WTC11 (cell line): ENCODE measurements at regions not wholly inside any gene's neighbourhood (a gene's known extent, or its start where the extent isn't known, plus 50 kb on each side); places are given as distances from the start of the nearest gene placed in this dataset.

Experiments
- ATAC-seq: fragments of 200-7000 bp; cut with Tn5 transposase; 2 replicates; pipeline ENCODE4 v1.10.0; 2021; ENCODE audit warnings: mild to moderate bottlenecking, moderate library complexity
- CTCF ChIA-PET: fragments of 300-600 bp; sonication (Branson Sonifier 250); formaldehyde crosslinking; loops from one replicate; lab custom pipeline; 2021; ENCODE audit warnings: antibody characterized with exemption; lab: Charles Lee
- POLR2A ChIA-PET: fragments of 350-600 bp; sonication (Branson Sonifier 250); formaldehyde crosslinking; loops from one replicate; lab custom pipeline; 2021; ENCODE audit warnings: antibody characterized with exemption; lab: Charles Lee
- DNase-seq: peaks from one replicate; pipeline ENCODE4 v3.0.0; 2021; ENCODE audit warnings: low spot score
- H3K27ac Mint-ChIP-seq: 2 replicates; pipeline ENCODE4 v1.8.0; 2021; ENCODE audit warnings: mixed read lengths
- H3K27me3 Mint-ChIP-seq: 2 replicates; pipeline ENCODE4 v1.8.0; 2021; ENCODE audit warnings: low read depth, mild to moderate bottlenecking, moderate library complexity, mixed read lengths
- H3K36me3 Mint-ChIP-seq: 2 replicates; pipeline ENCODE4 v1.8.0; 2021; ENCODE audit warnings: mixed read lengths
- H3K4me1 Mint-ChIP-seq: 2 replicates; pipeline ENCODE4 v1.8.0; 2022; ENCODE audit warnings: mixed read lengths
- H3K4me3 Mint-ChIP-seq: 2 replicates; pipeline ENCODE4 v1.8.0; 2021; ENCODE audit warnings: mild to moderate bottlenecking, moderate library complexity, mixed read lengths
- H3K9me3 Mint-ChIP-seq: 2 replicates; pipeline ENCODE4 v1.8.0; 2021; ENCODE audit warnings: mixed read lengths
- ATF2 ChIP-seq: sonication (generic); formaldehyde crosslinking; IDR thresholded peaks from 2 replicates; pipeline ENCODE4 v1.8.1; 2022; ENCODE audit warnings: low read depth, missing genetic modification reagents, borderline replicate concordance
- CREB1 ChIP-seq: sonication (generic); formaldehyde crosslinking; IDR thresholded peaks from 2 replicates; pipeline ENCODE4 v1.8.0; 2023; ENCODE audit warnings: mild to moderate bottlenecking, missing genetic modification reagents
- CREM ChIP-seq: sonication (generic); formaldehyde crosslinking; IDR thresholded peaks from 2 replicates; pipeline ENCODE4 v1.8.1; 2022; ENCODE audit warnings: mild to moderate bottlenecking, missing genetic modification reagents, moderate library complexity
- CTCF ChIP-seq: fragments of 200-600 bp; IDR thresholded peaks from 2 replicates; pipeline ENCODE4 v1.8.0; 2022; ENCODE audit warnings: antibody characterized with exemption
- GRHL2 ChIP-seq: fragments of 250-450 bp; sonication (Bioruptor Pico); IDR thresholded peaks from 2 replicates; pipeline ENCODE4 v1.8.0; 2022; ENCODE audit warnings: mild to moderate bottlenecking, moderate library complexity; ENCODE audit not compliant: insufficient replicate concordance, severe bottlenecking
- IRF2 ChIP-seq: sonication (generic); formaldehyde crosslinking; IDR thresholded peaks from 2 replicates; pipeline ENCODE4 v1.8.0; 2022; ENCODE audit warnings: low read depth, missing genetic modification reagents, borderline replicate concordance
- MYBL2 ChIP-seq: sonication (generic); formaldehyde crosslinking; IDR thresholded peaks from 2 replicates; pipeline ENCODE4 v1.8.1; 2023; ENCODE audit warnings: mild to moderate bottlenecking, moderate library complexity, missing genetic modification reagents
- NFYB ChIP-seq: sonication (generic); formaldehyde crosslinking; conservative IDR thresholded peaks from 2 replicates; pipeline ENCODE4 v1.8.0; 2022; ENCODE audit warnings: low read depth, missing genetic modification reagents
- RORB ChIP-seq: fragments of 250-450 bp; sonication (Bioruptor Pico); IDR thresholded peaks from 2 replicates; pipeline ENCODE4 v1.9.0; 2021; ENCODE audit warnings: mild to moderate bottlenecking
- ZNF219 ChIP-seq: sonication (generic); formaldehyde crosslinking; IDR thresholded peaks from 2 replicates; pipeline ENCODE4 v1.8.0; 2023; ENCODE audit warnings: missing genetic modification reagents, mild to moderate bottlenecking, borderline replicate concordance
- TF ChIP-seq, protein P1 (sequence below): sonication (generic); formaldehyde crosslinking; IDR thresholded peaks from 2 replicates; pipeline ENCODE4 v1.8.1; 2023; ENCODE audit warnings: mild to moderate bottlenecking, missing genetic modification reagents, moderate library complexity
- TF ChIP-seq, protein P2 (sequence below): sonication (generic); formaldehyde crosslinking; IDR thresholded peaks from 2 replicates; pipeline ENCODE4 v1.8.0; 2022; ENCODE audit warnings: mild to moderate bottlenecking, missing genetic modification reagents
- TF ChIP-seq, protein P3 (sequence below): sonication (generic); formaldehyde crosslinking; IDR thresholded peaks from 2 replicates; pipeline ENCODE4 v1.8.0; 2022; ENCODE audit warnings: mild to moderate bottlenecking, missing genetic modification reagents
- TF ChIP-seq, protein P4 (sequence below): sonication (generic); formaldehyde crosslinking; IDR thresholded peaks from 2 replicates; pipeline ENCODE4 v1.8.0; 2023; ENCODE audit warnings: missing genetic modification reagents, mild to moderate bottlenecking, borderline replicate concordance
- TF ChIP-seq, protein P5 (sequence below): sonication (generic); formaldehyde crosslinking; IDR thresholded peaks from 2 replicates; pipeline ENCODE4 v1.8.1; 2022; ENCODE audit warnings: mild to moderate bottlenecking, missing genetic modification reagents, moderate library complexity, borderline replicate concordance
- TF ChIP-seq, protein P6 (sequence below): sonication (generic); formaldehyde crosslinking; IDR thresholded peaks from 2 replicates; pipeline ENCODE4 v1.8.1; 2023; ENCODE audit warnings: mild to moderate bottlenecking, missing genetic modification reagents, moderate library complexity

GRCh38 chr18:57989536-57989935 is 54.5 kb upstream of the NEDD4L start:
- TF ChIP-seq, protein P1, sequence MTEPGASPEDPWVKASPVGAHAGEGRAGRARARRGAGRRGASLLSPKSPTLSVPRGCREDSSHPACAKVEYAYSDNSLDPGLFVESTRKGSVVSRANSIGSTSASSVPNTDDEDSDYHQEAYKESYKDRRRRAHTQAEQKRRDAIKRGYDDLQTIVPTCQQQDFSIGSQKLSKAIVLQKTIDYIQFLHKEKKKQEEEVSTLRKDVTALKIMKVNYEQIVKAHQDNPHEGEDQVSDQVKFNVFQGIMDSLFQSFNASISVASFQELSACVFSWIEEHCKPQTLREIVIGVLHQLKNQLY (CRISPR knock-in tag) = no peak
- TF ChIP-seq, all 79 proteins: peak for 0
- no peak overlapping the region for H3K4me3 Mint-ChIP-seq
- H3K27ac Mint-ChIP-seq = no peak overlapping the region
- ChIA-PET POLR2A (no interaction called here), CTCF (no interaction called here)
- no peaks in the 10 kb centered on the region for H3K9me3 Mint-ChIP-seq
- H3K4me1 Mint-ChIP-seq = no peaks in the 10 kb centered on the region
- H3K36me3 Mint-ChIP-seq = no peaks in the 10 kb centered on the region
- DNase-seq (no peak), ATAC-seq (no peak)
- no peaks in the 10 kb centered on the region for H3K27me3 Mint-ChIP-seq

GRCh38 chr18:57984490-57985115 is 59.4 kb upstream of the NEDD4L start:
- ATAC-seq (no peak), DNase-seq (no peak)
- Mint-ChIP-seq H3K27ac (no peak overlapping the region), H3K27me3 (no peaks in the 10 kb centered on the region), H3K9me3 (no peaks in the 10 kb centered on the region), H3K4me3 (no peak overlapping the region), H3K36me3 (no peaks in the 10 kb centered on the region), H3K4me1 (peaks cover 22% of the 10 kb centered on the region)
- ChIA-PET POLR2A (no interaction called here), CTCF (interaction anchor here (1.7 kb wide), 1 partner anchor 26 kb away, joined by 5 read pairs; no protein-coding TSS in a partner anchor)
- TF ChIP-seq, protein P2, sequence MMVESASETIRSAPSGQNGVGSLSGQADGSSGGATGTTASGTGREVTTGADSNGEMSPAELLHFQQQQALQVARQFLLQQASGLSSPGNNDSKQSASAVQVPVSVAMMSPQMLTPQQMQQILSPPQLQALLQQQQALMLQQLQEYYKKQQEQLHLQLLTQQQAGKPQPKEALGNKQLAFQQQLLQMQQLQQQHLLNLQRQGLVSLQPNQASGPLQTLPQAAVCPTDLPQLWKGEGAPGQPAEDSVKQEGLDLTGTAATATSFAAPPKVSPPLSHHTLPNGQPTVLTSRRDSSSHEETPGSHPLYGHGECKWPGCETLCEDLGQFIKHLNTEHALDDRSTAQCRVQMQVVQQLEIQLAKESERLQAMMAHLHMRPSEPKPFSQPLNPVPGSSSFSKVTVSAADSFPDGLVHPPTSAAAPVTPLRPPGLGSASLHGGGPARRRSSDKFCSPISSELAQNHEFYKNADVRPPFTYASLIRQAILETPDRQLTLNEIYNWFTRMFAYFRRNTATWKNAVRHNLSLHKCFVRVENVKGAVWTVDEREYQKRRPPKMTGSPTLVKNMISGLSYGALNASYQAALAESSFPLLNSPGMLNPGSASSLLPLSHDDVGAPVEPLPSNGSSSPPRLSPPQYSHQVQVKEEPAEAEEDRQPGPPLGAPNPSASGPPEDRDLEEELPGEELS (CRISPR knock-in tag) = no peak
- no peak for TF ChIP-seq RORB
- TF ChIP-seq MYBL2 (CRISPR knock-in tag) = no peak
- no peak for TF ChIP-seq CREM
- no peak for TF ChIP-seq IRF2 (CRISPR knock-in tag)
- TF ChIP-seq CREB1 (CRISPR knock-in tag) = no peak
- TF ChIP-seq ZNF219 (CRISPR knock-in tag) = no peak
- TF ChIP-seq, protein P1 (CRISPR knock-in tag) = no peak
- TF ChIP-seq, protein P3, sequence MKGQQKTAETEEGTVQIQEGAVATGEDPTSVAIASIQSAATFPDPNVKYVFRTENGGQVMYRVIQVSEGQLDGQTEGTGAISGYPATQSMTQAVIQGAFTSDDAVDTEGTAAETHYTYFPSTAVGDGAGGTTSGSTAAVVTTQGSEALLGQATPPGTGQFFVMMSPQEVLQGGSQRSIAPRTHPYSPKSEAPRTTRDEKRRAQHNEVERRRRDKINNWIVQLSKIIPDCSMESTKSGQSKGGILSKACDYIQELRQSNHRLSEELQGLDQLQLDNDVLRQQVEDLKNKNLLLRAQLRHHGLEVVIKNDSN (CRISPR knock-in tag) = no peak
- TF ChIP-seq, protein P4, sequence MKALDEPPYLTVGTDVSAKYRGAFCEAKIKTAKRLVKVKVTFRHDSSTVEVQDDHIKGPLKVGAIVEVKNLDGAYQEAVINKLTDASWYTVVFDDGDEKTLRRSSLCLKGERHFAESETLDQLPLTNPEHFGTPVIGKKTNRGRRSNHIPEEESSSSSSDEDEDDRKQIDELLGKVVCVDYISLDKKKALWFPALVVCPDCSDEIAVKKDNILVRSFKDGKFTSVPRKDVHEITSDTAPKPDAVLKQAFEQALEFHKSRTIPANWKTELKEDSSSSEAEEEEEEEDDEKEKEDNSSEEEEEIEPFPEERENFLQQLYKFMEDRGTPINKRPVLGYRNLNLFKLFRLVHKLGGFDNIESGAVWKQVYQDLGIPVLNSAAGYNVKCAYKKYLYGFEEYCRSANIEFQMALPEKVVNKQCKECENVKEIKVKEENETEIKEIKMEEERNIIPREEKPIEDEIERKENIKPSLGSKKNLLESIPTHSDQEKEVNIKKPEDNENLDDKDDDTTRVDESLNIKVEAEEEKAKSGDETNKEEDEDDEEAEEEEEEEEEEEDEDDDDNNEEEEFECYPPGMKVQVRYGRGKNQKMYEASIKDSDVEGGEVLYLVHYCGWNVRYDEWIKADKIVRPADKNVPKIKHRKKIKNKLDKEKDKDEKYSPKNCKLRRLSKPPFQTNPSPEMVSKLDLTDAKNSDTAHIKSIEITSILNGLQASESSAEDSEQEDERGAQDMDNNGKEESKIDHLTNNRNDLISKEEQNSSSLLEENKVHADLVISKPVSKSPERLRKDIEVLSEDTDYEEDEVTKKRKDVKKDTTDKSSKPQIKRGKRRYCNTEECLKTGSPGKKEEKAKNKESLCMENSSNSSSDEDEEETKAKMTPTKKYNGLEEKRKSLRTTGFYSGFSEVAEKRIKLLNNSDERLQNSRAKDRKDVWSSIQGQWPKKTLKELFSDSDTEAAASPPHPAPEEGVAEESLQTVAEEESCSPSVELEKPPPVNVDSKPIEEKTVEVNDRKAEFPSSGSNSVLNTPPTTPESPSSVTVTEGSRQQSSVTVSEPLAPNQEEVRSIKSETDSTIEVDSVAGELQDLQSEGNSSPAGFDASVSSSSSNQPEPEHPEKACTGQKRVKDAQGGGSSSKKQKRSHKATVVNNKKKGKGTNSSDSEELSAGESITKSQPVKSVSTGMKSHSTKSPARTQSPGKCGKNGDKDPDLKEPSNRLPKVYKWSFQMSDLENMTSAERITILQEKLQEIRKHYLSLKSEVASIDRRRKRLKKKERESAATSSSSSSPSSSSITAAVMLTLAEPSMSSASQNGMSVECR = no peak
- TF ChIP-seq NFYB (CRISPR knock-in tag) = no peak

DNA sequence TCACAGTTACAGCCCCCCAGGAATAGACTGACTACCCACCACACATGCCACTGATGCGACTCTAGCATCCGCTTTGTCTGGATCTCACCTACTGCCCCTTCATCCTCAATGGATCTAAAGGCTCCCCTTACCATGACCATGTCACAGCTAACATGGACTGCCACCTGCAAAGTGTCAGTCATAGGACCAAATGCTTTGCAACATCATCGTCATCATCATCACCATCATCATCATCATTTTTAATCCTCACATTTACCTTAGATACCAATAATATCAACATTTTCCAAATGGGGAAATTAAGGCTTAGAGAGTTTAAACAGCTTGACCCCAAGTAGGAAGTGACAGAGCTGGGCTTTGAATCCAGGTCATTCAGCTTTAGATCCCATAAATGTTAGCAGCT is 60.1 kb upstream of the NEDD4L start:
- ATAC-seq = no peak
- Mint-ChIP-seq H3K9me3 (no peaks in the 10 kb centered on the region), H3K4me1 (peaks cover 24% of the 10 kb centered on the region), H3K36me3 (no peaks in the 10 kb centered on the region), H3K27me3 (no peaks in the 10 kb centered on the region), H3K27ac (no peak overlapping the region), H3K4me3 (no peak overlapping the region)
- ChIA-PET POLR2A (no interaction called here), CTCF (interaction anchor here (1.7 kb wide), 1 partner anchor 25 kb away, joined by 5 read pairs; no protein-coding TSS in a partner anchor)
- DNase-seq = no peak
- TF ChIP-seq, protein P5, sequence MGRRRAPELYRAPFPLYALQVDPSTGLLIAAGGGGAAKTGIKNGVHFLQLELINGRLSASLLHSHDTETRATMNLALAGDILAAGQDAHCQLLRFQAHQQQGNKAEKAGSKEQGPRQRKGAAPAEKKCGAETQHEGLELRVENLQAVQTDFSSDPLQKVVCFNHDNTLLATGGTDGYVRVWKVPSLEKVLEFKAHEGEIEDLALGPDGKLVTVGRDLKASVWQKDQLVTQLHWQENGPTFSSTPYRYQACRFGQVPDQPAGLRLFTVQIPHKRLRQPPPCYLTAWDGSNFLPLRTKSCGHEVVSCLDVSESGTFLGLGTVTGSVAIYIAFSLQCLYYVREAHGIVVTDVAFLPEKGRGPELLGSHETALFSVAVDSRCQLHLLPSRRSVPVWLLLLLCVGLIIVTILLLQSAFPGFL (CRISPR knock-in tag) = no peak
- TF ChIP-seq GRHL2 (CRISPR knock-in tag) = no peak
- no peak for TF ChIP-seq CTCF
- TF ChIP-seq, protein P6, sequence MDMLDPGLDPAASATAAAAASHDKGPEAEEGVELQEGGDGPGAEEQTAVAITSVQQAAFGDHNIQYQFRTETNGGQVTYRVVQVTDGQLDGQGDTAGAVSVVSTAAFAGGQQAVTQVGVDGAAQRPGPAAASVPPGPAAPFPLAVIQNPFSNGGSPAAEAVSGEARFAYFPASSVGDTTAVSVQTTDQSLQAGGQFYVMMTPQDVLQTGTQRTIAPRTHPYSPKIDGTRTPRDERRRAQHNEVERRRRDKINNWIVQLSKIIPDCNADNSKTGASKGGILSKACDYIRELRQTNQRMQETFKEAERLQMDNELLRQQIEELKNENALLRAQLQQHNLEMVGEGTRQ (CRISPR knock-in tag) = no peak
- TF ChIP-seq ATF2 (CRISPR knock-in tag) = no peak
